Adrenal gland (tissue), 9 donors: ENCODE measurements at regions not wholly inside any gene's neighbourhood (a gene's known extent, or its start where the extent isn't known, plus 50 kb on each side); places are given as distances from the start of the nearest gene placed in this dataset.
A peak's percentile ranks its signal among the peaks of the same experiment; 100 is the strongest.

ENCODE experiments used
- DNase-seq, 7 donors: peaks; one replicate each; pipeline ENCODE4 v3.0.0-alpha.2; 2019 to 2020
- H3K27ac ChIP-seq, 5 donors: fragments of 200-600 bp; sonication (generic) in 4 of 5; 1 replicate in 3 of 5; 2 replicates in 2 of 5; pipeline versions ENCODE4 v1.5.1 to v1.8.0; 2016 to 2020; ENCODE audit warnings: mild to moderate bottlenecking in 1 of 5
- H3K27me3 ChIP-seq: fragments of 200-600 bp; 2 replicates; pipeline ENCODE4 v1.8.0; 2021
- H3K36me3 ChIP-seq, 2 donors: fragments of 200-600 bp; replicated peaks in 1 of 2; 1 replicate in 1 of 2; 2 replicates in 1 of 2; pipeline versions ENCODE4 v1.5.1 to v1.8.0; 2018 to 2022
- H3K4me1 ChIP-seq, 2 donors: fragments of 200-600 bp; replicated peaks in 1 of 2; 1 replicate in 1 of 2; 2 replicates in 1 of 2; pipeline versions ENCODE4 v1.5.1 to v1.8.0; 2018 to 2021
- H3K4me3 ChIP-seq, 4 donors: fragments of 200-600 bp; sonication (generic) in 3 of 4; one replicate each; pipeline ENCODE4 v1.5.1; 2016 to 2018
- H3K9me3 ChIP-seq, 3 donors: fragments of 200-600 bp; sonication (generic) in 1 of 3; replicated peaks in 1 of 3; 1 replicate in 2 of 3; 2 replicates in 1 of 3; pipeline versions ENCODE4 v1.5.1 to v1.8.0; 2016 to 2021
- POLR2A ChIP-seq, 2 donors: fragments of 450-650 bp; IDR thresholded peaks; one replicate each; pipeline ENCODE4 v1.6.1; 2017; ENCODE audit warnings: antibody characterized with exemption in 2 of 2, mild to moderate bottlenecking in 2 of 2, moderate library complexity in 1 of 2
- WGBS, 4 donors: extraction: QIAGEN DNeasy Blood & Tissue Kit in 2 of 4; methylation state at CpG; one replicate each; pipeline versions ENCODE4 v1.1.5 to v1.1.7; 2013 to 2017; 5-methylcytosine and 5-hydroxymethylcytosine counted together
- intact Hi-C, 2 donors: fragments of 100-400 bp; cut with DNase I; formaldehyde crosslinking; loops; one replicate each; pipeline versions ENCODE4 v1.14.1 to v1.15.0; 2022 to 2023
- small RNA-seq, 2 donors: library from RNA; depleted of rRNA; stranded (forward); fragments of <200 nt; gene quantifications; one replicate each; pipeline ENCODE3, GENCODE V24; 2016
- TF ChIP-seq, protein P1 (sequence below), 6 experiments: fragments of 450-650 bp in 4 of 6; fragments of 200-600 bp in 2 of 6; sonication (generic) in 1 of 6; IDR thresholded peaks; 1 replicate in 5 of 6; 2 replicates in 1 of 6; pipeline versions ENCODE4 v1.5.1 to v1.8.0; 2016 to 2021; ENCODE audit warnings: antibody characterized with exemption in 6 of 6, mild to moderate bottlenecking in 2 of 6, moderate library complexity in 1 of 6
- donor health status: healthy with polysubstance abuse.
- donor health status: Bipolar disorder and iron deficiency.
- donor health status: DM: yes; HTN: yes; CAD: no.
- donor health status: DM: no; HTN: no; CAD: no.
- donor health status: DM: no; HTN: no; CAD: no.

DNA sequence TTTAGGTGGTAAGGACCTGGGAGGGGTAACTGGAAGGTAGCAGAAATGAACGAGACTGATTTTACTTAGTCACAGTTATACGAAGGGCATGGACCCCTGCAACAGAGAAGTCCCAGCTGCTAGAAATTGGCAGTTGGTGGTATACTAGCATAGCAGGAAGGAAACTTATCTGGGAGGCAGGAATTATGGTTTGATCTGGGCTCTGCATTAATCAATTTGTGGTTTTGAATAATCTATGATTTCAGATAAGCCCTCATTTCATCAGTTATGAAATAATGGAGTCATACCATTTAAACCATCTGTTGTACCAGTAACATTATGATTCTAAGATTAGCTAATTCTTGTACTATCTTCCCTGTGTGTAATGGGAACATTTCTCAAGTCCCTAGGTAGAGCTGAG is 54.0 kb upstream of the TMEM229A start:
- no peaks in the 10 kb centered on the region for H3K9me3 ChIP-seq
- 62 to 77% (median 63%) methylated on average over 2 of the region's 2 CpGs for WGBS, 4 donors
- peaks cover 9 to 19% of the 10 kb centered on the region in 2 donors for H3K4me1 ChIP-seq
- TF ChIP-seq POLR2A (IDR thresholded peaks at IDR 0.05): no peak
- TF ChIP-seq, protein P1, sequence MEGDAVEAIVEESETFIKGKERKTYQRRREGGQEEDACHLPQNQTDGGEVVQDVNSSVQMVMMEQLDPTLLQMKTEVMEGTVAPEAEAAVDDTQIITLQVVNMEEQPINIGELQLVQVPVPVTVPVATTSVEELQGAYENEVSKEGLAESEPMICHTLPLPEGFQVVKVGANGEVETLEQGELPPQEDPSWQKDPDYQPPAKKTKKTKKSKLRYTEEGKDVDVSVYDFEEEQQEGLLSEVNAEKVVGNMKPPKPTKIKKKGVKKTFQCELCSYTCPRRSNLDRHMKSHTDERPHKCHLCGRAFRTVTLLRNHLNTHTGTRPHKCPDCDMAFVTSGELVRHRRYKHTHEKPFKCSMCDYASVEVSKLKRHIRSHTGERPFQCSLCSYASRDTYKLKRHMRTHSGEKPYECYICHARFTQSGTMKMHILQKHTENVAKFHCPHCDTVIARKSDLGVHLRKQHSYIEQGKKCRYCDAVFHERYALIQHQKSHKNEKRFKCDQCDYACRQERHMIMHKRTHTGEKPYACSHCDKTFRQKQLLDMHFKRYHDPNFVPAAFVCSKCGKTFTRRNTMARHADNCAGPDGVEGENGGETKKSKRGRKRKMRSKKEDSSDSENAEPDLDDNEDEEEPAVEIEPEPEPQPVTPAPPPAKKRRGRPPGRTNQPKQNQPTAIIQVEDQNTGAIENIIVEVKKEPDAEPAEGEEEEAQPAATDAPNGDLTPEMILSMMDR (IDR thresholded peaks at IDR 0.05): no peak
- DNase-seq: no peak
- no peak overlapping the region for H3K27ac ChIP-seq
- intact Hi-C loops: no loop called here
- no peaks in the 10 kb centered on the region for H3K36me3 ChIP-seq
- H3K27me3 ChIP-seq: no peaks in the 10 kb centered on the region
- no peak overlapping the region for H3K4me3 ChIP-seq

DNA sequence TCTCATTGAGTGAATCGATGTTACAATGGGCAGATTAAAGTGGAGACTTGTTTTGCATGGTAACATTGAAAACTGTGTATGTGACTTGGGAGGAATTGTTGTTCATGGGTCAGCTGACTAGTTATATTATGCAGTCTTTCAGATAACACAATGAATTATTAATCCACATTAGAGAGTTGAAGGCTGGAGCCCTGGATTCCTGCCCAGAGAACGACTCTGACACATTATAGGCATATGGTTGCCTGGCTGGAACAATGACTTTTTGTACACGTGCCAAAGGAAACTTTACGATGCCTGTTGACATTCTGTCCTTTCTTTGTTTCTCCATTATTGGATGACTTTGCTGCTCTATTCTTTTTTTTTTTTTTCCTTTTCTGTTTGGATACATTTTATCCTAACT is 52.3 kb upstream of the TMEM229A start:
- WGBS, 4 donors: 14 to 26% (median 15%) methylated on average over 4 of the region's 4 CpGs

DNA sequence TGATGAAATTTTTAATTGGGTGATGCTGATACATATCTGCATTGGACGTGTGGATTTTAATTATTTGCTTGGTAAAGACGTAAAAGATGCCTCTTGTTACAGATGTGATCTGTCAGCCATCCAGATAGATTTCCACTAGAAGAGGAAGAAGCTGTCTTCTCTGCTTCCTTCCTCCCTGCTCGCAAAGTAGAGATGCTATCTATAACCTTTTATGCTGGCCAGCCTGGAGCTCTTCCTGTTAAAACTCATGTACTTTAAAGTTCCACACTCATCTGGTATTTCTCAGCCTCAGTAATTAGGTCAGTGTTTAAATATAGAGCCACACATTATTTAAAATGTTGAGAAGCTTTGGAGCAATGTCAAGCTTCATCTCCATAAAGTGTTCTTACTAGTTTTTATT is 51.2 kb upstream of the TMEM229A start:
- intact Hi-C loops: no loop called here
- H3K9me3 ChIP-seq: no peaks in the 10 kb centered on the region
- H3K36me3 ChIP-seq: no peaks in the 10 kb centered on the region
- H3K4me3 ChIP-seq: no peak overlapping the region
- WGBS, 4 donors: 34 to 48% (median 39%) methylated on average over 3 of the region's 3 CpGs
- H3K27me3 ChIP-seq: no peaks in the 10 kb centered on the region
- peaks cover 9 to 19% of the 10 kb centered on the region in 2 donors for H3K4me1 ChIP-seq
- no peak overlapping the region for H3K27ac ChIP-seq
- TF ChIP-seq, protein P1 (IDR thresholded peaks at IDR 0.05): no peak
- no peak for TF ChIP-seq POLR2A (IDR thresholded peaks at IDR 0.05)
- DNase-seq: no peak

More for the DNA sequence above, 52.3 kb upstream of the TMEM229A start:
- peak; percentile 60 to 87 (median 69) for DNase-seq
- Histone ChIP-seq H3K36me3 (no peaks in the 10 kb centered on the region), H3K4me3 (no peak overlapping the region), H3K27ac (no peak overlapping the region), H3K9me3 (no peaks in the 10 kb centered on the region), H3K4me1 (peaks cover 9 to 19% of the 10 kb centered on the region in 2 donors), H3K27me3 (no peaks in the 10 kb centered on the region)
- TF ChIP-seq, protein P1 (IDR thresholded peaks at IDR 0.05): no peak
- TF ChIP-seq POLR2A (IDR thresholded peaks at IDR 0.05): no peak
- intact Hi-C loops: no loop called here

Small RNAs in the stretch of these regions (small RNA-seq; reads per million reads assigned to genes)
- gene RNU6-102P: 0 reads per million in 2 donors
